Peyer's patch (tissue), 4 donors: ENCODE measurements at regions not wholly inside any gene's neighbourhood (a gene's known extent, or its start where the extent isn't known, plus 50 kb on each side); places are given as distances from the start of the nearest gene placed in this dataset.

Experiments used
- DNase-seq, 3 donors: peaks; one replicate each; pipeline ENCODE4 v3.0.0-alpha.2; 2017 to 2019
- H3K27ac ChIP-seq, 4 donors: fragments of 200-600 bp; sonication (generic); one replicate each; pipeline ENCODE4 v1.5.1; 2016 to 2019
- H3K27me3 ChIP-seq, 2 donors: fragments of 200-600 bp; sonication (generic); one replicate each; pipeline ENCODE4 v1.5.1; 2019
- H3K36me3 ChIP-seq, 3 donors: fragments of 200-600 bp; sonication (generic); one replicate each; pipeline ENCODE4 v1.5.1; 2016 to 2019
- H3K4me1 ChIP-seq, 4 donors: fragments of 200-600 bp; sonication (generic); one replicate each; pipeline ENCODE4 v1.5.1; 2016 to 2019
- H3K4me3 ChIP-seq, 4 donors: fragments of 200-600 bp; sonication (generic); 1 replicate in 3 of 4; 2 replicates in 1 of 4; pipeline ENCODE4 v1.5.1; 2016 to 2019; ENCODE audit warnings: mild to moderate bottlenecking in 1 of 4
- H3K9me3 ChIP-seq, 4 donors: fragments of 200-600 bp; sonication (generic); one replicate each; pipeline ENCODE4 v1.5.1; 2016 to 2019; ENCODE audit warnings: mild to moderate bottlenecking in 1 of 4
- CTCF ChIP-seq, 6 experiments: fragments of 450-650 bp in 4 of 6; fragments of 200-600 bp in 2 of 6; sonication (generic) in 1 of 6; IDR thresholded peaks; one replicate each; pipeline ENCODE4 v1.5.1; 2017 to 2019; ENCODE audit warnings: antibody characterized with exemption in 6 of 6, mild to moderate bottlenecking in 3 of 6, moderate library complexity in 1 of 6
- POLR2A ChIP-seq, 2 donors: fragments of 450-650 bp; IDR thresholded peaks; one replicate each; pipeline ENCODE4 v1.5.1; 2017; ENCODE audit warnings: antibody characterized with exemption in 2 of 2, mild to moderate bottlenecking in 2 of 2, moderate library complexity in 2 of 2

- Histone ChIP-seq H3K36me3 (no peaks in the 10 kb centered on the region), H3K9me3 (no peaks in the 10 kb centered on the region), H3K27me3 (no peaks in the 10 kb centered on the region), H3K4me3 (no peak overlapping the region), H3K4me1 (no peaks in the 10 kb centered on the region), H3K27ac (no peak overlapping the region)
- TF ChIP-seq CTCF (IDR thresholded peaks at IDR 0.05) = no peak
- TF ChIP-seq POLR2A (IDR thresholded peaks at IDR 0.05) = no peak
- no peak for DNase-seq
These were observed 53.5 kb upstream of the LRFN2 start for GRCh38 chr6:40640599-40641227.
